Mesothelial cell of epicardium (in vitro differentiated cells): ENCODE measurements at regions not wholly inside any gene's neighbourhood (a gene's known extent, or its start where the extent isn't known, plus 50 kb on each side); places are given as distances from the start of the nearest gene placed in this dataset.
"Not testable (repeated sequence)": the region's sequence is repeated elsewhere in the genome, so short reads cannot be mapped to it uniquely, and the experiment has no call there.

Source experiments
- DNase-seq, 2 experiments: peaks; one replicate each; pipeline ENCODE4 v3.0.0; 2021; ENCODE audit warnings: low spot score in 2 of 2; ENCODE audit not compliant: unreplicated experiment in 2 of 2
- H3K27ac Mint-ChIP-seq: 2 replicates; pipeline ENCODE4 v1.8.0; 2021; ENCODE audit warnings: mixed read lengths
- H3K27me3 Mint-ChIP-seq: 2 replicates; pipeline ENCODE4 v1.8.0; 2021; ENCODE audit warnings: low read depth, mixed read lengths
- H3K36me3 Mint-ChIP-seq: 2 replicates; pipeline ENCODE4 v1.8.0; 2021; ENCODE audit warnings: mixed read lengths
- H3K4me1 Mint-ChIP-seq: 2 replicates; pipeline ENCODE4 v1.8.0; 2021; ENCODE audit warnings: mixed read lengths
- H3K4me3 Mint-ChIP-seq: 2 replicates; pipeline ENCODE4 v1.8.0; 2021; ENCODE audit warnings: mild to moderate bottlenecking, moderate library complexity, mixed read lengths
- H3K9me3 Mint-ChIP-seq: 2 replicates; pipeline ENCODE4 v1.8.0; 2021; ENCODE audit warnings: mixed read lengths
- CTCF ChIP-seq: fragments of 200-600 bp; sonication (generic); IDR thresholded peaks from one replicate; pipeline ENCODE4 v1.5.0; 2021; ENCODE audit warnings: antibody characterized with exemption; ENCODE audit not compliant: unreplicated experiment

- Mint-ChIP-seq H3K36me3 (peaks cover 2% of the 10 kb centered on the region), H3K27ac (no peak overlapping the region), H3K27me3 (no peaks in the 10 kb centered on the region), H3K4me3 (no peak overlapping the region), H3K9me3 (peaks cover 34% of the 10 kb centered on the region), H3K4me1 (peaks cover 1% of the 10 kb centered on the region)
- DNase-seq: no peak
- TF ChIP-seq CTCF: no peak
These were observed 253.0 kb downstream of the RFPL4B start for GRCh38 chr6:112600168-112600567.

GRCh38 chr6:112603726-112604125, 256.6 kb downstream of the RFPL4B start:
- no peak for DNase-seq
- H3K27me3 Mint-ChIP-seq: no peaks in the 10 kb centered on the region
- no peak for TF ChIP-seq CTCF
- peaks cover 9% of the 10 kb centered on the region for H3K36me3 Mint-ChIP-seq
- peaks cover 38% of the 10 kb centered on the region for H3K9me3 Mint-ChIP-seq
- H3K27ac Mint-ChIP-seq: no peak overlapping the region
- H3K4me3 Mint-ChIP-seq: no peak overlapping the region
- H3K4me1 Mint-ChIP-seq: no peaks in the 10 kb centered on the region

- Mint-ChIP-seq H3K4me3 (no peak overlapping the region), H3K36me3 (peaks cover 12% of the 10 kb centered on the region), H3K9me3 (peaks cover 50% of the 10 kb centered on the region), H3K27me3 (no peaks in the 10 kb centered on the region), H3K4me1 (no peaks in the 10 kb centered on the region), H3K27ac (no peak overlapping the region)
- DNase-seq: no peak
- no peak for TF ChIP-seq CTCF
These were observed 259.7 kb downstream of the RFPL4B start for GRCh38 chr6:112606656-112607435.

GRCh38 chr6:112608925-112609324, 261.8 kb downstream of the RFPL4B start:
- not testable (repeated sequence) for H3K4me3 Mint-ChIP-seq, H3K27me3 Mint-ChIP-seq, H3K27ac Mint-ChIP-seq, H3K4me1 Mint-ChIP-seq, DNase-seq
- Mint-ChIP-seq H3K9me3 (peaks cover 35% of the 10 kb centered on the region), H3K36me3 (peaks cover 12% of the 10 kb centered on the region)

GRCh38 chr6:112613410-112613809, 266.3 kb downstream of the RFPL4B start:
- no peak overlapping the region for H3K4me3 Mint-ChIP-seq
- peaks cover 6% of the 10 kb centered on the region for H3K36me3 Mint-ChIP-seq
- no peak overlapping the region for H3K27ac Mint-ChIP-seq
- no peaks in the 10 kb centered on the region for H3K27me3 Mint-ChIP-seq
- TF ChIP-seq CTCF: no peak
- H3K4me1 Mint-ChIP-seq: no peaks in the 10 kb centered on the region
- H3K9me3 Mint-ChIP-seq: peaks cover 17% of the 10 kb centered on the region
- DNase-seq: no peak

- no peak for TF ChIP-seq CTCF
- H3K9me3 Mint-ChIP-seq: no peaks in the 10 kb centered on the region
- no peaks in the 10 kb centered on the region for H3K27me3 Mint-ChIP-seq
- no peak overlapping the region for H3K27ac Mint-ChIP-seq
- no peaks in the 10 kb centered on the region for H3K36me3 Mint-ChIP-seq
- peaks cover 7% of the 10 kb centered on the region for H3K4me1 Mint-ChIP-seq
- H3K4me3 Mint-ChIP-seq: no peak overlapping the region
- DNase-seq: no peak
These were observed 271.7 kb downstream of the RFPL4B start for GRCh38 chr6:112618849-112619248.
